ENCODE measurements at regions not wholly inside any gene's neighbourhood (a gene's known extent, or its start where the extent isn't known, plus 50 kb on each side); places are given as distances from the start of the nearest gene placed in this dataset.

DNA sequence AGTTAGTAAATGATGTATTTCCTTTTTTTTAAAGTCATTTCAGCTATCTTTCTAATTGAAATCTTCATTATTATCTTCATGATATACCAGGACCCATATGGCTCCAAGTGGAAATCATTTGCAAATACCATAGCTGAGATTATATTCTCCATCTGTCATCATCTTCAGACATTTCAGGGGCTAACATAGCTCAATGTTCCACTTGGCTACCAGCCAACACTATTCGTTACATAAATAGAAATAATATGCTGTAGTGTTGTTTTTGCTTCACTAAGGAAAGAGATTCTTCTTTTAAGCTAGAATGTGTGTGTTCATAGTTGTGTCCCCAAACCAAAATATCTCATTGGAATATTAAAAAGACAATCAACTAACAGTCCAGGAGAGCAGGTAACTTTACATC, 225.1 kb downstream of the DIO2 start:
- TF ChIP-seq, protein P1, sequence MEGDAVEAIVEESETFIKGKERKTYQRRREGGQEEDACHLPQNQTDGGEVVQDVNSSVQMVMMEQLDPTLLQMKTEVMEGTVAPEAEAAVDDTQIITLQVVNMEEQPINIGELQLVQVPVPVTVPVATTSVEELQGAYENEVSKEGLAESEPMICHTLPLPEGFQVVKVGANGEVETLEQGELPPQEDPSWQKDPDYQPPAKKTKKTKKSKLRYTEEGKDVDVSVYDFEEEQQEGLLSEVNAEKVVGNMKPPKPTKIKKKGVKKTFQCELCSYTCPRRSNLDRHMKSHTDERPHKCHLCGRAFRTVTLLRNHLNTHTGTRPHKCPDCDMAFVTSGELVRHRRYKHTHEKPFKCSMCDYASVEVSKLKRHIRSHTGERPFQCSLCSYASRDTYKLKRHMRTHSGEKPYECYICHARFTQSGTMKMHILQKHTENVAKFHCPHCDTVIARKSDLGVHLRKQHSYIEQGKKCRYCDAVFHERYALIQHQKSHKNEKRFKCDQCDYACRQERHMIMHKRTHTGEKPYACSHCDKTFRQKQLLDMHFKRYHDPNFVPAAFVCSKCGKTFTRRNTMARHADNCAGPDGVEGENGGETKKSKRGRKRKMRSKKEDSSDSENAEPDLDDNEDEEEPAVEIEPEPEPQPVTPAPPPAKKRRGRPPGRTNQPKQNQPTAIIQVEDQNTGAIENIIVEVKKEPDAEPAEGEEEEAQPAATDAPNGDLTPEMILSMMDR (IDR thresholded peaks at IDR 0.05) = no peak
- no peak for TF ChIP-seq POLR2A (IDR thresholded peaks at IDR 0.05)
